Activated CD8-positive, alpha-beta memory T cell treated with anti-CD3 and anti-CD28 coated beads, Interleukin-2, amount 50 U/mL, for 4 hours (primary cell): ENCODE measurements at regions not wholly inside any gene's neighbourhood (a gene's known extent, or its start where the extent isn't known, plus 50 kb on each side); places are given as distances from the start of the nearest gene placed in this dataset.

ENCODE experiments used
- DNase-seq: peaks from one replicate; pipeline ENCODE4 v3.0.0-alpha.2; 2020

DNA sequence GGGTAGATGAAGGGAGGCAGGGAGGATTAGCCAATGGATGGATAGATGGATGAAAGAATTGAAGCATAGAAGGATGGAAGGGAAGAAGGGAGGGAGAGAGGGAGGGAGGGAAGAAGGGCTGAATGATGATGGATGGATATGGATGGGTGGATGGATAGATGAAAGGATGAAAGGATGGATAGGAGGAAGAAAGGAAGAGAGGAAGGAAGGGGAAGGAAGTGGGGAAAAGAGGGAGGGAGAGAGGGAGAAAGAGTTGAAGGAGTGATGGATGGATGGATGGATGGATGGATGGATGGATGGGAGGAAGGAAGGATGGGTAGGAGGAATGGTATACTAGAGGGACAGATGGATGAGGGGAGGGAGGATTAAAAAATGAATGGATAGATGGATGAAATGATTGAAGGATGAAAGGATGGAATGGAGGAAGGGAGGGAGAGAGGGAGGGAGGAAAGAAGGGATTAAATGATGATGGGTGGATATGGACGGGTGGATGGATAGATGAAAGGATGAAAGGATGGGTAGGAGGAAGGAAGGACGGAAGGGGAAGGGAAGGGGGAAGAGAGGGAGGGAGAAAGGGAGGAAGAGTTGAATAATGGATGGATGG, 145.9 kb downstream of the MN1 start:
- no peak for DNase-seq

GRCh38 chr22:27656970-27657369, 144.6 kb downstream of the MN1 start:
- DNase-seq = no peak

DNA sequence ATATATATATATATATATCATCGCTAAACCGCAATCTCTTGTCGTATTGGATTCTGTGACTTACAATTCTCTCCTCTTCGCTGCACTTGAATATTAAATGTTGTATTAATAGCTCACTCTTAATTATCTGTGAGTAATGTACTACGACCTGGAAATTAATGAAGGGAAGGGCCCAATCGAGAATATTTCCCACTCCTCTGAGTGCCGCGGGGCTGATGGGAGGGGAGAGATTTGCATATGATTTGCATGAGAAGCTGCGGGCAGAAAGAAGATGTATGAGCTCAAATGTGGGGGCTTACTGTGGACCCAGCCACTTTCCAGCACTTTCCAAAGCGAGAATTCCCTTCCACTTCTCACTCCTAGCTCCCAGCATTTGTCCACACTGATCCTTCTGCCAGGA, 141.2 kb downstream of the MN1 start:
- DNase-seq = no peak

- no peak for DNase-seq
Observed at GRCh38 chr22:27662359-27663301, 138.9 kb downstream of the MN1 start.

- DNase-seq = no peak
Observed at GRCh38 chr22:27663812-27664211, 137.7 kb downstream of the MN1 start.

DNA sequence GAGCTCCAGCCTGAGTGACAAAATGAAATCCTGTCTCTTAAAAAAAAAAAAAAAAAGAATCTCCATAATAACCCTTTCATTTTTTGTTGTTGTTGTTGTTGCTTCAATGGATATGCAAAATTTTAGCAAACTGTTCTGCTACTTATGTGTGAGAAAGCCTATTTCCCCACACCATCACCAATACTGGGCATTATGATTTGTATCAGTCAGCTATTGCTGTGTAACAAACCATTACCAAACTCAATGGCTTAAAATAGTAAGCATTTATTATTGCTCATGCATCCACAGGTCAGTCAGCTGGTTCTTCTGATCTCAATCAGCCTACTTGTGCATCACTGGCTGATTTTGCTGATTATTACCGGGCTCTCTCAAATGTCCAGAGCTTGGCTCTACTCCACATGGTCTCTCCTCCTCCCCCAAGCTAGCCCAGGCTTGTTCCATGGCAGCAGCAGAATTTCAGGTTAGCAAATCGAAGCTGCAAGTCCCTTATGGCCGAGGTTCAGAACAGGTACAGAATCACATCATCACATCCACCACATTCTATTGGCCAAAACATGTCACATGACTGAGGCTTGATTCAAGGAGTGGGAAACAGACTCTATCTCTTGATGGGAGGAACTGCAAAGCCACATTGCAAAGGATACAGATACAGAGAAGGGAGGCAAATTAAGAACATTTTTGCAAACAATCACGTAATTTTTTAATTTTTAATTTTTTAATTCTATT, 135.1 kb downstream of the MN1 start:
- DNase-seq = no peak

DNA sequence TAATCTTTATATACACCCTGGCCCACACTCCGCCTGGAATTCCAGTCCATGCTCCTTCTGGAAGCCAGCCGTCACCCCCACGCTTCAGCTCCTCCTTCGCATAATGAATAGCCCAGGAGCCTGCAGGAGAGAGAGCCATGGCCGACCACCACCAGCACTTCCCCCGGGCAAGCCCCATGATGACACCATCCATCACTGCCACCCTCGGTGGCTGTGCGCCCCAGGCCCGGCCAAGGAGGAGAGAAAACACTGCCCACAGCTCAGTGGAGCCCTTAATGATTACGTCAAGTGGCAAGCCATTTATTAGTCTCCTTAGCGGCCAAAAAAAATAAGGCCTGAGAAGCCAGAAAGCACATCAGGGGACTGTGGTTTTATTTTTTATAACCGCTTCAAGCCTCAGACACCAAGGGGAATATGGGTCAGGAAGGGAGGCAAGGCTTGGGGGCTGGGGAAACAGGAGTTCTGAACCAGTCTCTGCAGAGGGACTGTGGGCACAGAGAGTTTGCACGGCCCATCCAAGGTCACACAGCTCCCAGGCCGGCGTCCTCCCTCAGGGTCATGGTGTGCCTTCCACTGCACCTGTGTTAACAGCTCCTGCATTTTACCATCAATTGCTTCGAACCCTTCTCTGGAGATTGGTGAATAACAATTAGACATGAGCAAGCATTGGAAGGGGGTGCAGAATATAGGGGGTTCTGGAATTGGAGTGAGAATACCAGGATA, 134.3 kb downstream of the MN1 start:
- DNase-seq = no peak

DNA sequence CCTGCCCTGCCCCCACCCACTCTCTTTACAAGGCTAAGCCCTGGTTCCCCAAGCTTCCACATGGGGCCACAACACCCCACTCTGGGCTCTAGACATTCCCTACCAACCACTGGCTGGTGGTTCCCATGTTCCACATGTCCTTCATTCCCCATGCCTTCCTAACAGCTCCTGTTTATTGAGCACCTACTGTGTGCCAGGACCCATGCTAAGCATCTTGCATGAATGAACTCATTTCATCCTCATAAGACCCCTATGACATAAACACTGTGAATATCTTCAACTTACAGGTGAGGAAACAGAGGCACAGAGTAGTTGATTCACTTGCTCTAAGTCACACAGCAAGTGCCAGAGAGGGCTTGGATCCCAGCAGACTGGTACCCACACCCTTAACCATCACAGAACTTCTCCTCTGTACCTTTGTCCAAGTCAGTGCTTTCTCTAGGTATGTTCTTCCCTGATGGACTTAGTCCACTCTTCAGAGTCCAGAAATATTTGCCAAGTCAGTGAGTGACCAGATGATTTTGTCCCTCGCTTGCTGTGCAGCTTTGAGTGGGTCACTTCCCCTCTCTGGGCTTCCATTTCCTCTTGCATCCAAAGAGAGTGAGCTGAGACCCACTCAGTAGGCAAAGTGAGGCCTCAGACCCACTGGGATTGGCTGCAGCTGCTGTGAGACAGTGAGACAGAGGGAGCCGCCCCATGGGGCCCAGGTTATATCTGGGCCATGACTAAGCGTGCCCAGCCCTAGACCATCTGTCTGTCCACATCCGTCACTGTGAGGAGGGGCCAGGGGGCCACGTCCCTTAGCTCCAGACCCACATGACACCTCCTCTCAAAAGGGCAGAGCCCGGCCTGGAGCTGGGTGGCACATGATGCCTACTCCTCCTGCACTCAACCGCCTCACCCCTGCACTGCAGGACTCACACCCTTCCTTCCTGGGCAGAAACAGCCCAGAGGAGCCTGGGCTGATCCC, 132.4 kb downstream of the MN1 start:
- DNase-seq = no peak

DNA sequence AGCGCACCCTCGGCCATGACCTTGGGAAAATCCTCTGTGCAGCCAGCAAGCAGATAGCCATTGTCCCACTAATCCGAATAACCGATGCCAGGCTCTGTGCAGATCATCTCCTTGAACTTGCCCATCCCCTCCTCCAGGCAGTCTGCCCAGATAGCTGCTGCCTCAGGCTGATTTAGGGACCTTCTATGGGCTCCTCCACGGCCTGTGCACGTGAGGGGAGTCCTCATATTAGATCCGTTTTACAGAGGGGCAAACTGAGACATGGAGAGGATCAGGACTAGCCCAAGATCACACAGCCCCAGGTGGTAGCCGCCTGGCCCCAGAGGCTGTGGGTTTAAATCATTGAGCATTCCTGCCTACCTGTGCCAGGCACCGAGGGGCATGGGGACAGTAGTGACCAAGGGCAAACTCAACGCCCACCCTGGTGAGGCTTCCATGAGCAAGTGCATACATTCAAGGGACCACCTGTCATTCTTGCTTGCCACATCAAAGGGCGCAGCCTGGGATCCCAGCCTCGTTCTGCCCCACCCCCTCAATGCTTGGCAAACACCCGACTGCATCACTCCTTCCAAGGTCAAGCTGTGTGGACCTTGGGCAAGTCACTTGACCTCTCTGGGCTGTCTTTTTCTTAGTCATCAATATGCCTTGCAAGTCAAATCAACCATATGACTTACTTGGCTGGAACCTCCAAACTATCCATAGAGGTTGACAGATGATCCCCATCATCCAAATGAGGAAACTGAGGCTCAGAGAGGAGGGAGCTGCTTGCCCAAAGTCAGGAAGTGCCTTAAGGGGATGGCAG, 131.6 kb downstream of the MN1 start:
- DNase-seq = no peak

- no peak for DNase-seq
Observed at GRCh38 chr22:27670701-27671412, 130.7 kb downstream of the MN1 start.

GRCh38 chr22:27671413-27671935, 130.1 kb downstream of the MN1 start:
- no peak for DNase-seq

GRCh38 chr22:27672721-27673418, 128.7 kb downstream of the MN1 start:
- DNase-seq = no peak

GRCh38 chr22:27673839-27674238, 127.7 kb downstream of the MN1 start:
- DNase-seq = no peak

- no peak for DNase-seq
Observed at GRCh38 chr22:27674261-27674923, 127.2 kb downstream of the MN1 start.

GRCh38 chr22:27676545-27677213, 124.9 kb downstream of the MN1 start:
- no peak for DNase-seq

DNA sequence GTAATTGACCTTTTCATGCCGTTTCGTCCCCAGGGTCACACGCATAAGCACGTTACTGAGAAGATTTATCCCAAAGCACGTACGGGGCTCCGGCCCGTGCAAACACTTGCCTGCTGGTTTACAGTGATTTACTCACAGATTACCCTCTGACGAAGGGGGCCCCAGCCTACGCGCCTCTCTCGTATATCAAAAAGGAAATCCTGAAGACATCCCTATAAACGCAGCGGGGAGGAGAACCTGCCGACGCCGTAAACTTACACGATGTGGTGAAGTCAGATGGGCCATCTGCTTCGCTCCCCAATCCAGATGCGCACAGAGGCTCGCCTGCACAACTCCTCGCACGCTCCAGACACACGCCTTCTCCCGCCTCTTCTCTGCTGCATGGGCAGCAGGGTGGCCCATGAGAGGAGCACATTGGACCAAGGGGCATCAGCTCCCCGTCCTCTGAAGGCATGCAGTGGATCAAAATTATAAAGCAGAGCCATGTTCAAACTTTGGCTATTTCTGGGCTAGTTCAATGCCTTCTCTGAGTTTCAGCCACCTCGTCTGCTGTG, 123.6 kb downstream of the MN1 start:
- DNase-seq = no peak

DNA sequence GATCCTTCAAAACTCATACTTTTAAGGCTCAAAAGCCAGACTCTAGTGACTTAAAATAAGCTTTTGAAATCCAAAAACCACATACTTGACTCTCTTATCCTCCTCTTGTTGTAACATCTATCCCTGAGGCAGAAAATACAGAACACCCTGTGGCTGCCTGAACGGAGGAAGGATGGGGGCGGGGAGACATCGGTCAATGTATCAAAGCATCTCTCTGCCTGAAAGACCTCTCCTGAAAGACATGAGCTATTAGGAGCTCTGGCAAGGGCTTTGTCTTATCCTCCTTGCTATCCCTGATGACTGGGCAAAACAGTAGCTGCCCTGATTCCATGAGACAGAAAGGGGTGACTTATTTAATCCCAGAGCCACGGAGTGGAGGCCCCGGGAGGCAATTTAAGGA, 122.4 kb downstream of the MN1 start:
- no peak for DNase-seq
